Glutamatergic neuron (in vitro differentiated cells): ENCODE measurements at regions not wholly inside any gene's neighbourhood (a gene's known extent, or its start where the extent isn't known, plus 50 kb on each side); places are given as distances from the start of the nearest gene placed in this dataset.

Experiments used
- DNase-seq: peaks from one replicate; pipeline ENCODE4 v3.0.0; 2022
- H3K27ac Mint-ChIP-seq: one replicate; pipeline ENCODE4 v1.8.0; 2020; ENCODE audit warnings: mild to moderate bottlenecking, mixed read lengths, inconsistent platforms; ENCODE audit not compliant: unreplicated experiment
- H3K27me3 Mint-ChIP-seq: one replicate; pipeline ENCODE4 v1.8.0; 2020; ENCODE audit warnings: mild to moderate bottlenecking, moderate library complexity, mixed read lengths, inconsistent platforms; ENCODE audit not compliant: unreplicated experiment
- H3K36me3 Mint-ChIP-seq: one replicate; pipeline ENCODE4 v1.8.0; 2020; ENCODE audit warnings: mild to moderate bottlenecking, mixed read lengths, inconsistent platforms; ENCODE audit not compliant: unreplicated experiment
- H3K4me1 Mint-ChIP-seq: one replicate; pipeline ENCODE4 v1.8.0; 2020; ENCODE audit warnings: mild to moderate bottlenecking, low read depth, mixed read lengths, inconsistent platforms; ENCODE audit not compliant: unreplicated experiment
- H3K4me3 Mint-ChIP-seq: one replicate; pipeline ENCODE4 v1.8.0; 2020; ENCODE audit warnings: mild to moderate bottlenecking, mixed read lengths, inconsistent platforms; ENCODE audit not compliant: unreplicated experiment
- H3K9me3 Mint-ChIP-seq: one replicate; pipeline ENCODE4 v1.8.0; 2020; ENCODE audit warnings: mild to moderate bottlenecking, moderate library complexity, mixed read lengths, inconsistent platforms; ENCODE audit not compliant: unreplicated experiment
- TF ChIP-seq, protein P1 (sequence below): fragments of 200-600 bp; sonication (generic); IDR thresholded peaks from one replicate; pipeline ENCODE4 v1.5.0; 2021; ENCODE audit not compliant: partially characterized antibody, unreplicated experiment

DNA sequence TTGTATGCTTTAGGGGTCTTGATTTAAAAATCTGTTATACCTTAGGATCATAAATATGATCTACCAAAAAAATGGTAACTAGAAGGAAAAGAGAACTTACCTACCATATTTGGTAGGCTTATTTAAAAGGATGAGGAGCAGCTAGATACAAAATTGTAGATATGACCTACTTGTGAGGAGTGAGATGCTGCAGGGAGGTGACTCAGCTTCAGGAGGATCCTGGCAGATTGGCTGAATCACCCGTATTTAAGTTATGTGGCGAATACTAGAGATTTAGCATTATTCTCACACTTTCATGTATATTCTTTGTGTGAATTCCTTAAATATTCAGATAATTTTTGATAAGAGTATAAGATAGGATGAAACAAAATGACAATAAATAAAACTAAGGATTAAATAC lies 657.3 kb upstream of the LINC00305 start:
- Mint-ChIP-seq H3K27me3 (peaks cover 2% of the 10 kb centered on the region), H3K4me3 (no peak overlapping the region), H3K27ac (no peak overlapping the region), H3K9me3 (no peaks in the 10 kb centered on the region), H3K36me3 (no peaks in the 10 kb centered on the region), H3K4me1 (peaks cover 4% of the 10 kb centered on the region)
- no peak for DNase-seq
- TF ChIP-seq, protein P1, sequence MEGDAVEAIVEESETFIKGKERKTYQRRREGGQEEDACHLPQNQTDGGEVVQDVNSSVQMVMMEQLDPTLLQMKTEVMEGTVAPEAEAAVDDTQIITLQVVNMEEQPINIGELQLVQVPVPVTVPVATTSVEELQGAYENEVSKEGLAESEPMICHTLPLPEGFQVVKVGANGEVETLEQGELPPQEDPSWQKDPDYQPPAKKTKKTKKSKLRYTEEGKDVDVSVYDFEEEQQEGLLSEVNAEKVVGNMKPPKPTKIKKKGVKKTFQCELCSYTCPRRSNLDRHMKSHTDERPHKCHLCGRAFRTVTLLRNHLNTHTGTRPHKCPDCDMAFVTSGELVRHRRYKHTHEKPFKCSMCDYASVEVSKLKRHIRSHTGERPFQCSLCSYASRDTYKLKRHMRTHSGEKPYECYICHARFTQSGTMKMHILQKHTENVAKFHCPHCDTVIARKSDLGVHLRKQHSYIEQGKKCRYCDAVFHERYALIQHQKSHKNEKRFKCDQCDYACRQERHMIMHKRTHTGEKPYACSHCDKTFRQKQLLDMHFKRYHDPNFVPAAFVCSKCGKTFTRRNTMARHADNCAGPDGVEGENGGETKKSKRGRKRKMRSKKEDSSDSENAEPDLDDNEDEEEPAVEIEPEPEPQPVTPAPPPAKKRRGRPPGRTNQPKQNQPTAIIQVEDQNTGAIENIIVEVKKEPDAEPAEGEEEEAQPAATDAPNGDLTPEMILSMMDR: no peak

DNA sequence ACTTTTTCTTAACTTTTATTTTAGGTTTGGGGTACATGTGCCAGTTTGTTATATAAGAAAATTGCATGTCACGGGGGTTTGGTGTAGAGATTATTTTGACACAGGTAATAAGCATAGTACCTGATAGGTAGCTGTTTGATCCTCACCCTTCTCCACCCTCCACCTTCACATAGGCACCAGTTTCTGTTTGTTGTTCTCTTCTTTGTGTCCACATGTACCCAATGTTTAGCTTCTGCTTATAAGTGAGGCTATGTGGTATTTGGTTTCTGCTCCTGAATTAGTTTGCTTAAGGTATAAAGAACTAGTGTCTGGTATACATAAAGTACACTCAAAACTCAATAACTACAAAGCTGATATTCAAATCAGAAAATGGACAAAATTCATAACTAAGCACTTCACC lies 654.6 kb upstream of the LINC00305 start:
- Mint-ChIP-seq H3K4me1 (peaks cover 4% of the 10 kb centered on the region), H3K27me3 (peaks cover 2% of the 10 kb centered on the region), H3K27ac (no peak overlapping the region), H3K9me3 (no peaks in the 10 kb centered on the region), H3K36me3 (peaks cover under 1% of the 10 kb centered on the region), H3K4me3 (no peak overlapping the region)
- no peak for DNase-seq
- TF ChIP-seq, protein P1: no peak

DNA sequence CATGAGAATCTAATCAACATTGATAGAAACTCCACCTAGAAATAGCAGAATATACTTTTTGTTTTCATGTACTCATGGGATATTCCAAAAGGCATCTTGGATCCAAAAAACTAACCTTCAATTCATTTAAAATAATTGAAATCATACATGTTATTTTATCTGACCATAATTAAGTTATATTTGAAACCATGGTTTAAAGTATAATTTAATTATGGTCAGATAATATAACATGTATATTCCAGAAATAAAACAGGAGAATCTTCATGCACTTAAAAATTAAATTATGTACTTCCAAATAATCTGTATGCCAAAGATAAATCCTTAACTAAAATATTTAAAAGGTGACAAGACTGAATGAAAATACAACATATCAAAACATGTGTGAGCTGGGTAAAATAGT lies 651.3 kb upstream of the LINC00305 start:
- Mint-ChIP-seq H3K4me1 (no peaks in the 10 kb centered on the region), H3K27ac (no peak overlapping the region), H3K36me3 (peaks cover 4% of the 10 kb centered on the region), H3K27me3 (no peaks in the 10 kb centered on the region), H3K4me3 (no peak overlapping the region), H3K9me3 (no peaks in the 10 kb centered on the region)
- TF ChIP-seq, protein P1: no peak
- no peak for DNase-seq

DNA sequence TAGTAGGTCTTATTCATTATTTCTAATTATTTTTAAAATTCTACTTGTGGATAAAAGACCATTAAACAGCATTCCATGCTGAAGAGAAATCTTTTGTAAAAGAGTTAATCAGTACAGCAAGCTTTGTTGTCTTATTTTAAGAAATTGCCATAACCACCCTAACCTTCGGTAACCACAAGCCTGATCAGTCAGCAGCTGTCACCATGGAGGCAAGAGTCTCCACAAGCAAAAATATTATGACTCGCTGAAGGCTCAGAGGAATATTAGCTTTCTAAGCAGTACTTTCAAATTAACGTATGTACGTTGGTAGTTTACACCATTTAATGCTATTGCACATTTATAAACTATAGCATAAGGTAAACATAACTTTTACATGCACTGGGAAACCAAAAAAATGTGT lies 650.5 kb upstream of the LINC00305 start:
- Mint-ChIP-seq H3K4me3 (no peak overlapping the region), H3K27me3 (no peaks in the 10 kb centered on the region), H3K4me1 (no peaks in the 10 kb centered on the region), H3K27ac (no peak overlapping the region), H3K36me3 (peaks cover 4% of the 10 kb centered on the region), H3K9me3 (no peaks in the 10 kb centered on the region)
- TF ChIP-seq, protein P1: no peak
- no peak for DNase-seq

DNA sequence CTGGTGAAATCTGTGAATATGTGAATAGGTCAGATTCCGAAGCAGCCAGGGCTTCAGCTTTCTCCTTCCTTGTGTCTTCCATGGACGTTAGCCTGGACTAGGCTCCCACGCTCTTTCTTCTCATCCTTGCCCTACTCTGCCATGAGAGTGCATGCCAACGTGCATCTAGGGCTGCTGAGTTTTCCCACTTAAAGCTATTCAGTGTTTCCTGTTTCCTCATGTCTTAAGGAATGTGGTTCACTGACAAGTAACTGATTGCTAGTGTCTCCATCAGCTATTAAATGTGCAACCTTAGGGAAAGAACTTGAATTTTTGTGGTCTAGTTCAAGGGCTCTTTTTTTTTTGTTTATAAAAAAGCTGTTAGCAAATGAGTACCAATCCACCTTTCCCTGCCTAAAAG lies 642.3 kb upstream of the LINC00305 start:
- DNase-seq: no peak
- Mint-ChIP-seq H3K9me3 (no peaks in the 10 kb centered on the region), H3K27ac (no peak overlapping the region), H3K4me3 (no peak overlapping the region), H3K27me3 (no peaks in the 10 kb centered on the region), H3K4me1 (no peaks in the 10 kb centered on the region), H3K36me3 (no peaks in the 10 kb centered on the region)
- TF ChIP-seq, protein P1: no peak
